WTC11 (cell line): ENCODE measurements at regions not wholly inside any gene's neighbourhood (a gene's known extent, or its start where the extent isn't known, plus 50 kb on each side); places are given as distances from the start of the nearest gene placed in this dataset.

Source experiments
- ATAC-seq: fragments of 200-7000 bp; cut with Tn5 transposase; 2 replicates; pipeline ENCODE4 v1.10.0; 2021; ENCODE audit warnings: mild to moderate bottlenecking, moderate library complexity
- CTCF ChIA-PET: fragments of 300-600 bp; sonication (Branson Sonifier 250); formaldehyde crosslinking; loops from one replicate; lab custom pipeline; 2021; ENCODE audit warnings: antibody characterized with exemption; lab: Charles Lee
- POLR2A ChIA-PET: fragments of 350-600 bp; sonication (Branson Sonifier 250); formaldehyde crosslinking; loops from one replicate; lab custom pipeline; 2021; ENCODE audit warnings: antibody characterized with exemption; lab: Charles Lee
- DNase-seq: peaks from one replicate; pipeline ENCODE4 v3.0.0; 2021; ENCODE audit warnings: low spot score
- H3K27ac Mint-ChIP-seq: 2 replicates; pipeline ENCODE4 v1.8.0; 2021; ENCODE audit warnings: mixed read lengths
- H3K27me3 Mint-ChIP-seq: 2 replicates; pipeline ENCODE4 v1.8.0; 2021; ENCODE audit warnings: low read depth, mild to moderate bottlenecking, moderate library complexity, mixed read lengths
- H3K36me3 Mint-ChIP-seq: 2 replicates; pipeline ENCODE4 v1.8.0; 2021; ENCODE audit warnings: mixed read lengths
- H3K4me1 Mint-ChIP-seq: 2 replicates; pipeline ENCODE4 v1.8.0; 2022; ENCODE audit warnings: mixed read lengths
- H3K4me3 Mint-ChIP-seq: 2 replicates; pipeline ENCODE4 v1.8.0; 2021; ENCODE audit warnings: mild to moderate bottlenecking, moderate library complexity, mixed read lengths
- H3K9me3 Mint-ChIP-seq: 2 replicates; pipeline ENCODE4 v1.8.0; 2021; ENCODE audit warnings: mixed read lengths
- AR ChIP-seq: fragments of 250-450 bp; sonication (Bioruptor Pico); IDR thresholded peaks from 2 replicates; pipeline ENCODE4 v1.9.0; 2021; ENCODE audit warnings: mild to moderate bottlenecking
- FOXP1 ChIP-seq: sonication (generic); formaldehyde crosslinking; IDR thresholded peaks from 2 replicates; pipeline ENCODE4 v1.8.0; 2022; ENCODE audit warnings: missing genetic modification reagents, mild to moderate bottlenecking, moderate library complexity, borderline replicate concordance
- MYBL2 ChIP-seq: sonication (generic); formaldehyde crosslinking; IDR thresholded peaks from 2 replicates; pipeline ENCODE4 v1.8.1; 2023; ENCODE audit warnings: mild to moderate bottlenecking, moderate library complexity, missing genetic modification reagents
- PRDM15 ChIP-seq: sonication (generic); formaldehyde crosslinking; IDR thresholded peaks from 2 replicates; pipeline ENCODE4 v1.8.0; 2022; ENCODE audit warnings: missing genetic modification reagents
- SP1 ChIP-seq: sonication (generic); formaldehyde crosslinking; conservative IDR thresholded peaks from 2 replicates; pipeline ENCODE4 v1.8.1; 2022; ENCODE audit warnings: missing genetic modification reagents
- TEAD4 ChIP-seq: sonication (generic); formaldehyde crosslinking; IDR thresholded peaks from 2 replicates; pipeline ENCODE4 v1.8.0; 2022; ENCODE audit warnings: mild to moderate bottlenecking, missing genetic modification reagents
- TF ChIP-seq, protein P1 (sequence below): sonication (generic); formaldehyde crosslinking; IDR thresholded peaks from 2 replicates; pipeline ENCODE4 v1.8.0; 2022; ENCODE audit warnings: mild to moderate bottlenecking, missing genetic modification reagents
- TF ChIP-seq, protein P2 (sequence below): fragments of 250-450 bp; sonication (Bioruptor Pico); IDR thresholded peaks from 2 replicates; pipeline ENCODE4 v1.8.0; 2021; ENCODE audit warnings: mild to moderate bottlenecking
- TF ChIP-seq, protein P3 (sequence below): fragments of 250-450 bp; sonication (Bioruptor Pico); IDR thresholded peaks from 2 replicates; pipeline ENCODE4 v1.9.0; 2021; ENCODE audit warnings: mild to moderate bottlenecking, borderline replicate concordance
- TF ChIP-seq, protein P4 (sequence below): fragments of 250-450 bp; sonication (Bioruptor Pico); conservative IDR thresholded peaks from 2 replicates; pipeline ENCODE4 v1.9.0; 2021; ENCODE audit warnings: mild to moderate bottlenecking

GRCh38 chr3:106792716-106793115, 584.5 kb upstream of the CCDC54 start:
- no peak for DNase-seq

More at GRCh38 chr3:106792716-106793115, 584.5 kb upstream of the CCDC54 start:
- Mint-ChIP-seq H3K4me3 (no peak overlapping the region), H3K36me3 (no peaks in the 10 kb centered on the region), H3K27me3 (no peaks in the 10 kb centered on the region), H3K4me1 (no peaks in the 10 kb centered on the region), H3K27ac (no peak overlapping the region), H3K9me3 (peaks cover 7% of the 10 kb centered on the region; the same call in 1 of the 2 replicates)
- ChIA-PET CTCF (no interaction called here), POLR2A (no interaction called here)
- TF ChIP-seq, protein P1, sequence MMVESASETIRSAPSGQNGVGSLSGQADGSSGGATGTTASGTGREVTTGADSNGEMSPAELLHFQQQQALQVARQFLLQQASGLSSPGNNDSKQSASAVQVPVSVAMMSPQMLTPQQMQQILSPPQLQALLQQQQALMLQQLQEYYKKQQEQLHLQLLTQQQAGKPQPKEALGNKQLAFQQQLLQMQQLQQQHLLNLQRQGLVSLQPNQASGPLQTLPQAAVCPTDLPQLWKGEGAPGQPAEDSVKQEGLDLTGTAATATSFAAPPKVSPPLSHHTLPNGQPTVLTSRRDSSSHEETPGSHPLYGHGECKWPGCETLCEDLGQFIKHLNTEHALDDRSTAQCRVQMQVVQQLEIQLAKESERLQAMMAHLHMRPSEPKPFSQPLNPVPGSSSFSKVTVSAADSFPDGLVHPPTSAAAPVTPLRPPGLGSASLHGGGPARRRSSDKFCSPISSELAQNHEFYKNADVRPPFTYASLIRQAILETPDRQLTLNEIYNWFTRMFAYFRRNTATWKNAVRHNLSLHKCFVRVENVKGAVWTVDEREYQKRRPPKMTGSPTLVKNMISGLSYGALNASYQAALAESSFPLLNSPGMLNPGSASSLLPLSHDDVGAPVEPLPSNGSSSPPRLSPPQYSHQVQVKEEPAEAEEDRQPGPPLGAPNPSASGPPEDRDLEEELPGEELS: no peak
- TF ChIP-seq, protein P2, sequence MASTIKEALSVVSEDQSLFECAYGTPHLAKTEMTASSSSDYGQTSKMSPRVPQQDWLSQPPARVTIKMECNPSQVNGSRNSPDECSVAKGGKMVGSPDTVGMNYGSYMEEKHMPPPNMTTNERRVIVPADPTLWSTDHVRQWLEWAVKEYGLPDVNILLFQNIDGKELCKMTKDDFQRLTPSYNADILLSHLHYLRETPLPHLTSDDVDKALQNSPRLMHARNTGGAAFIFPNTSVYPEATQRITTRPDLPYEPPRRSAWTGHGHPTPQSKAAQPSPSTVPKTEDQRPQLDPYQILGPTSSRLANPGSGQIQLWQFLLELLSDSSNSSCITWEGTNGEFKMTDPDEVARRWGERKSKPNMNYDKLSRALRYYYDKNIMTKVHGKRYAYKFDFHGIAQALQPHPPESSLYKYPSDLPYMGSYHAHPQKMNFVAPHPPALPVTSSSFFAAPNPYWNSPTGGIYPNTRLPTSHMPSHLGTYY (CRISPR knock-in tag): no peak
- TF ChIP-seq SP1: no peak
- TF ChIP-seq MYBL2 (CRISPR knock-in tag): no peak
- no peak for TF ChIP-seq PRDM15
- TF ChIP-seq, protein P3, sequence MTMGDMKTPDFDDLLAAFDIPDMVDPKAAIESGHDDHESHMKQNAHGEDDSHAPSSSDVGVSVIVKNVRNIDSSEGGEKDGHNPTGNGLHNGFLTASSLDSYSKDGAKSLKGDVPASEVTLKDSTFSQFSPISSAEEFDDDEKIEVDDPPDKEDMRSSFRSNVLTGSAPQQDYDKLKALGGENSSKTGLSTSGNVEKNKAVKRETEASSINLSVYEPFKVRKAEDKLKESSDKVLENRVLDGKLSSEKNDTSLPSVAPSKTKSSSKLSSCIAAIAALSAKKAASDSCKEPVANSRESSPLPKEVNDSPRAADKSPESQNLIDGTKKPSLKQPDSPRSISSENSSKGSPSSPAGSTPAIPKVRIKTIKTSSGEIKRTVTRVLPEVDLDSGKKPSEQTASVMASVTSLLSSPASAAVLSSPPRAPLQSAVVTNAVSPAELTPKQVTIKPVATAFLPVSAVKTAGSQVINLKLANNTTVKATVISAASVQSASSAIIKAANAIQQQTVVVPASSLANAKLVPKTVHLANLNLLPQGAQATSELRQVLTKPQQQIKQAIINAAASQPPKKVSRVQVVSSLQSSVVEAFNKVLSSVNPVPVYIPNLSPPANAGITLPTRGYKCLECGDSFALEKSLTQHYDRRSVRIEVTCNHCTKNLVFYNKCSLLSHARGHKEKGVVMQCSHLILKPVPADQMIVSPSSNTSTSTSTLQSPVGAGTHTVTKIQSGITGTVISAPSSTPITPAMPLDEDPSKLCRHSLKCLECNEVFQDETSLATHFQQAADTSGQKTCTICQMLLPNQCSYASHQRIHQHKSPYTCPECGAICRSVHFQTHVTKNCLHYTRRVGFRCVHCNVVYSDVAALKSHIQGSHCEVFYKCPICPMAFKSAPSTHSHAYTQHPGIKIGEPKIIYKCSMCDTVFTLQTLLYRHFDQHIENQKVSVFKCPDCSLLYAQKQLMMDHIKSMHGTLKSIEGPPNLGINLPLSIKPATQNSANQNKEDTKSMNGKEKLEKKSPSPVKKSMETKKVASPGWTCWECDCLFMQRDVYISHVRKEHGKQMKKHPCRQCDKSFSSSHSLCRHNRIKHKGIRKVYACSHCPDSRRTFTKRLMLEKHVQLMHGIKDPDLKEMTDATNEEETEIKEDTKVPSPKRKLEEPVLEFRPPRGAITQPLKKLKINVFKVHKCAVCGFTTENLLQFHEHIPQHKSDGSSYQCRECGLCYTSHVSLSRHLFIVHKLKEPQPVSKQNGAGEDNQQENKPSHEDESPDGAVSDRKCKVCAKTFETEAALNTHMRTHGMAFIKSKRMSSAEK (CRISPR knock-in tag): no peak
- TF ChIP-seq FOXP1 (CRISPR knock-in tag): no peak
- no peak for TF ChIP-seq AR (CRISPR knock-in tag)
- TF ChIP-seq TEAD4 (CRISPR knock-in tag): no peak
- TF ChIP-seq, protein P4, sequence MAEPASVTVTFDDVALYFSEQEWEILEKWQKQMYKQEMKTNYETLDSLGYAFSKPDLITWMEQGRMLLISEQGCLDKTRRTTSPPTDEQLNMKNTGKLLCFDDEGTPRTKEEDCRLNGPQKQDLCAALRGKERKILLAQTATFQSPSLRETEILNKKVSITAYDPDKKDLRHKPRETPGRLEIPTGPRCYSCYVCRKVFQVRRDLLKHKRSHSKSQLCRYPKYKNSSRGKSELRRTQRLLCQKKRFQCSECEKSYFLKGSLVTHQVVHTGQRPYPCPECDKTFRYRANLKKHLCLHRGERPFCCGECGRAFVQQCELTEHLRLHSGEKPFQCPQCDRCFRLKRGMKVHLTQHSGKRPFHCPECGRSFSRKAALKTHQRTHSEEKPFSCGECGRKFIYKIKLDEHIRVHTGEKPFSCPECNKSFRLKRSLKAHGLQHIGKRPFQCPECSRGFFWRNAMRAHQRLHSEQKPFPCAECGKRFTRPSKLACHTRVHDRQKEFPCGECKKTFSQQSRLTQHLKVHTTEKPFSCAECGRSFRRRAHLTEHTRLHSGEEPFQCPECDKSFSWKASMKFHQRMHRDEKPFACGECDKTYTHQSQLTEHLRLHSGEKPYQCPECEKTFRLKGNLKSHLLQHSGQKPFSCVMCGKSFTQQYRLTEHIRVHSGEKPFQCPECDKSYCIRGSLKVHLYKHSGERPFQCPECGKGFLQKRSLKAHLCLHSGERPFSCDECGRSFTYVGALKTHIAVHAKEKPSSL: no peak
- no peak for ATAC-seq
